ES-I3 (cell line): ENCODE measurements at regions not wholly inside any gene's neighbourhood (a gene's known extent, or its start where the extent isn't known, plus 50 kb on each side); places are given as distances from the start of the nearest gene placed in this dataset.

ENCODE experiments used
- H3K36me3 ChIP-seq: 2 replicates; pipeline ENCODE4 v1.6.1; 2013; ENCODE audit warnings: mild to moderate bottlenecking, low read length, control low read depth, moderate library complexity; ENCODE audit not compliant: insufficient read depth
- H3K4me1 ChIP-seq: 2 replicates; pipeline ENCODE4 v1.6.1; 2013; ENCODE audit warnings: mild to moderate bottlenecking, control low read depth, low read length; ENCODE audit not compliant: insufficient read depth
- H3K9ac ChIP-seq: 2 replicates; pipeline ENCODE4 v1.6.1; 2013; ENCODE audit warnings: low read depth, mild to moderate bottlenecking, low read length, moderate library complexity
- H3K9me3 ChIP-seq: 2 replicates; pipeline ENCODE4 v1.6.1; 2013; ENCODE audit warnings: mild to moderate bottlenecking, low read length, moderate library complexity; ENCODE audit not compliant: control insufficient read depth, insufficient read depth

DNA sequence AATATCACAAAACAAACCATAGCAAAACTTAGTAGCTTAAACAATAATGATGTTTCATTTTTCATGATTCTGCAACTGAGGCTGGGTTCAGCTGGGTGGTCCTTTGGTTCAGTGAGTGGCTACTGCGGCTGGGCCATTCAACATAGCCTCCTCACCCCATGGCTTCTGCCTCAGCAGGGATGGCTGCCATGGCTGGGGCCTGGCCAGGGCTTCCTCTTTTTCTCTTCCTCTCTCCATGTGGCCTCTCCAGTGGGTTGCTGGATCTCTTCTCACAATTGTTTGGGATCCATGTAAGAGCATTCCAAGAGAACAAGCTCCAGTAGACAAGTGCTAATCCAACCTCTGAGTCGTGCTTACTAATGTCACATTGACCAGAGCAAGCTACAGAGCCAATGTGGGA lies 248.6 kb upstream of the PLET1 start:
- no peaks in the 10 kb centered on the region for H3K9me3 ChIP-seq
- H3K4me1 ChIP-seq, result no peaks in the 10 kb centered on the region
- H3K36me3 ChIP-seq, result no peaks in the 10 kb centered on the region
- no peak overlapping the region for H3K9ac ChIP-seq

DNA sequence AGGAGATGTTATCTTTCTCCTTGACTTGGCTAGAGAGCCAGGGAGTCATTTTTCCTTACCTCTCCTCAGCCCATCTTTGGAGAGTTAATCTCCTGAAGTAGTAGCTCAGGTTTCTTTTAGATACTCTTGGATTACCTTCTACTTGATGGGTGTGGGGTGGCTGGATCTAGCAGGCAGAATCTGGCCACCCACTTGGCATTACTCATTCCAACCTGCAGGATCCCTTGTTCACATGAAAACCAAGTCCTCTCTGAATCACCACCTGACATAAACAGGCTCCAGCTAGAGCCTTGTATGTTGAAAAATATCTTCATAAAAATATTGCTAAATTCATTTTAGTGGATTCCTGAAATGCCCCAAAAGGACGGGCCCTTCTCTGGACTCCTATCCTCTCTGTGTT lies 250.6 kb upstream of the PLET1 start:
- H3K9ac ChIP-seq, result no peak overlapping the region
- no peaks in the 10 kb centered on the region for H3K9me3 ChIP-seq
- no peaks in the 10 kb centered on the region for H3K36me3 ChIP-seq
- no peaks in the 10 kb centered on the region for H3K4me1 ChIP-seq

DNA sequence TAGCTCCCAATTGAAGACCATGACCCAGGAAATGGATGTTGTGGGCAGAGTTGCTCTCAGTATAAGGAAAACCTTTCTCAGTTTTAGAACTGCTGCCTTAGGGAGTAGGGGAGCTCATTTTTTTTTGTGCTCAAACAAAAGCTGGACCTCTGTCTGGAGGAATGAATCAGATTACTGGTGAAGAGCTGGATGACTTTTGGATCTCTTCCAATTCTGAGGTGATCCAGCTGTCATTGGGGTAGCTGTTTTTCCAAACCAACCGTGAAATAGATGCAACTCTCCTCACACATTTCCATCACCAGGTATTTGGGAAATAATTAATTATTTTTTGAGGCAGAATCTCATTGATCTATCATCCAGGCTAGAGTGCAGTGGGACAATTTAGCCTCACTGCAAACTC lies 251.3 kb upstream of the PLET1 start:
- H3K4me1 ChIP-seq, result peaks cover 3% of the 10 kb centered on the region; the same call in 1 of the 2 replicates
- H3K36me3 ChIP-seq, result no peaks in the 10 kb centered on the region
- no peaks in the 10 kb centered on the region for H3K9me3 ChIP-seq
- no peak overlapping the region for H3K9ac ChIP-seq

DNA sequence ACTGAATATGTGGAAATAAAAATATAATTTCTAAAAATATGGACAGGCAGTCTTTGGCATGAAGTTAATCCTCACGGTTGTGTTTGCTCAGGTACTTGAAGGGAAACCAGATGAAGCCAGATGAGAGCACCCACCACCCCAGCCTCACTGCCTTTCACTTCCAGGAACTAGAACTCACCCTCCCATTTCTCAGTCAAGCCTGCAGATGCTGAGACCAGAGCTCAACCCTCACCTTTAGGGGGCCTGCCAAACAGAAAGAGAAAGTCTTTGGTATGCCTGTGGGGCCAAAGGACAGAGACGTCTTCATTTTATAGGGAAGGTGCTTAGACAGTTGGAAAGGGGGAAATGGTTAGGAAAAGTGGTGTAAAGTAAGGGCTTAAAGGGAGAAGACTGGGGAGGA lies 252.8 kb upstream of the PLET1 start:
- no peaks in the 10 kb centered on the region for H3K9me3 ChIP-seq
- peaks cover 3% of the 10 kb centered on the region; the same call in 1 of the 2 replicates for H3K4me1 ChIP-seq
- no peaks in the 10 kb centered on the region for H3K36me3 ChIP-seq
- no peak overlapping the region for H3K9ac ChIP-seq

DNA sequence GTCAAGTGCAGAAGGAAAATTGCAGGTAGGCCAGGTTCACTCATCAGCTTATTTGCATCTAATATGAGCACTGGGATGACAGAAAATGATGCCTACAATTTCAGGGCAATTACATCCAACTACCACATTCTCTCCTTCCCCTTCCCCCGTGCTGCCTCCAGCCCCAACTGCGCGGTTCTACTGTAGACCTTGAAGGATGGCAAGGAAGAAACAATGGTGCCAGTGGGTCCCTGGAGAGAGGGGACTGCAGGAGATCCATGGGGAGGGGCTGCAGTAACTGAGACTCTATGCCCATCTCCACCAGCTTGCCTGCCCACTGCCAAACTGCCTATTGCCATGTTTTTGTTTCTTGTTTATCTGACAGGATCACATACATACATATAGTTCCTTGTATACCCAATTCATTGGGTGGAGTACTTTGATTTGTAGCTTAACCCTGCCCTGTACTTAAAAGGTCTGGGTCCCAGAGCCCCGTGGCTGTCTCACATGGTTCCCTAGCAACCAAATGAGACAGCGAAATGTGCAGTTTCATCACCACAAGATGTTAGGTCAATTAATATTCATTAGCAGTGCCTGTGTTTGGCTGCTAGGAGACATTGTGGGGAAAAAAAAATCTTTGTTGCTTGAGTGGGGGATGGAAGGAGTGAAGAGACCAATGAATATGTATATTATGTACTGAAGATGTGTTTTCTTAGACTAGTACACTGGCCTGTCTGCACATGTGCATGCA lies 253.5 kb upstream of the PLET1 start:
- Histone ChIP-seq H3K4me1 (peaks cover 3% of the 10 kb centered on the region; the same call in 1 of the 2 replicates), H3K9ac (no peak overlapping the region), H3K36me3 (no peaks in the 10 kb centered on the region), H3K9me3 (no peaks in the 10 kb centered on the region)

DNA sequence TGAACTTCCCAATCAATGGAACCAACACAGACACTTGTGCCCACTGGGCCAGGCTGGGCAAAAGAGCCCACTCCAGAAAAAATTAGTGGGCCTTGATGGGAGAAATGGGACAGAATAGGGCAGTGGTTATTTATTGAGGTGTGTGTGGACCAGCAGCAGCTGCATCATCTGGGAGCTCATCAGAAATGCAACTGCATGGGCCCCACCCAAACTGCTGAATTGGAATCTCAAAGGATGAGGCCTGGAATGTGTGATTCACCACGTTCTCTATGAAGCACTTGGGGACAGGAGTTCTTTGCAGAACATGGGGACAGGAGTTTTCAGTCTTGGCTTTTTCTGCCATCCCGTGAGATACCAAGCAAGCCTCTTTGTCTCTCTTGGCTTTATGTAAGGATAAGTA lies 255.6 kb upstream of the PLET1 start:
- Histone ChIP-seq H3K9ac (no peak overlapping the region), H3K4me1 (peaks cover 3% of the 10 kb centered on the region; the same call in 1 of the 2 replicates), H3K9me3 (no peaks in the 10 kb centered on the region), H3K36me3 (no peaks in the 10 kb centered on the region)

DNA sequence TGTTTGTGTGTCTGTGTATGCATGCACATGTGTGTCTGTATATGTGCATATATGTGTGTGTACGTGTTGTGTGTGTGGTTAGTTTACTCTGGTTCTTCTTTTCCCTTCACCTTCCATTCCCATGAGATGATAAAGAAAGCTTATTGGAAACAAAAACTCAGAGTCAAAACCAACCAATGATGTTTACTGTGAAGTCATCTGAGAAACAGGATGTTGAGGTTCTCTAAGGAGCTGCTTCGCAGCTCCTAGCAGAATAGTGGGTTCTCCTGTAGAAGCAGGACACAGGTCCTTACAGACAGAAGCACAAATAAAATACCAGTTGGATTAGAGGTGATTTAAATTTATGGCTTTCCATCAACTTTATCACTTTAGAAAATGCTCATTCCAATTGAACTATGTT lies 256.1 kb upstream of the PLET1 start:
- H3K9me3 ChIP-seq, result no peaks in the 10 kb centered on the region

DNA sequence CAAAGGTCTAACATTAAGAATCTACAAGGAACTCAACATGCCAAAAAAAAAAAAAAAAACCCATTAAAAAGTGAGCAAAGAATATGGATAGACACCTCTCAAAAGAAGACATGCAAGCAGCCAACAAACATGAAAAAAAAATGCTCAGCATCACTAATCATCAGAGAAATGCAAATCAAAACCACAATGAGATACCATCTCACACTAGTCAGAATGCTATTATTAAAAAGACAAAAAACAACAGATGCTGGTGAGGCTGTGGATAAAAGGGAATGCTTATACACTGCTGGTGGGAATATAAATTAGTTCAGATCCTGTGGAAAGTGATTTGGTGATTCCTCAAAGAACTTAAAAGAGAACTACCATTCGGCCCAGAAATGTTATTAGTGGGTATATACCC lies 257.7 kb upstream of the PLET1 start:
- Histone ChIP-seq H3K4me1 (peaks cover 3% of the 10 kb centered on the region; the same call in 1 of the 2 replicates), H3K9me3 (no peaks in the 10 kb centered on the region), H3K9ac (no peak overlapping the region), H3K36me3 (no peaks in the 10 kb centered on the region)

More for the DNA sequence above, 256.1 kb upstream of the PLET1 start:
- Histone ChIP-seq H3K9ac (no peak overlapping the region), H3K4me1 (peaks cover 3% of the 10 kb centered on the region; the same call in 1 of the 2 replicates), H3K36me3 (no peaks in the 10 kb centered on the region)

DNA sequence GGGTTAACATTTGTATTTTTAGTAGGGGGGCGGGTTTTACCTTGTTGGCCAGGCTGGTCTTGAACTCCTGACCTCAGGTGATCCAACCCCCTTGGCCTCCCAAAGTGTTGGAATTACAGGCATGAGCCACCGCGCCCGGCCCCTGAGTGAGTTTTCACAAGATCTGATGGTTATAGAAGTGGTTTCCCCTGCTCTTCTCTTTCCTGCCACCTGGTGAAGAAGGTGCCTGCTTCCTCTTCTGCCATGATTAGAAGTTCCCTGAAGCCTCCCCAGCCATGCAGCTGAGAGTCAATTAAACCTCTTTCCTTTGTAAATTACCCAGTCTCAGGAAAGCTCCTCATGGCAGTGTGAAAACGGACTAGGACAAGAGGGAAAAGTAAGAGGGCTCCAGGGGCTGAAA lies 259.1 kb upstream of the PLET1 start:
- Histone ChIP-seq H3K9me3 (no peaks in the 10 kb centered on the region), H3K4me1 (peaks cover 3% of the 10 kb centered on the region; the same call in 1 of the 2 replicates), H3K9ac (no peak overlapping the region), H3K36me3 (no peaks in the 10 kb centered on the region)

DNA sequence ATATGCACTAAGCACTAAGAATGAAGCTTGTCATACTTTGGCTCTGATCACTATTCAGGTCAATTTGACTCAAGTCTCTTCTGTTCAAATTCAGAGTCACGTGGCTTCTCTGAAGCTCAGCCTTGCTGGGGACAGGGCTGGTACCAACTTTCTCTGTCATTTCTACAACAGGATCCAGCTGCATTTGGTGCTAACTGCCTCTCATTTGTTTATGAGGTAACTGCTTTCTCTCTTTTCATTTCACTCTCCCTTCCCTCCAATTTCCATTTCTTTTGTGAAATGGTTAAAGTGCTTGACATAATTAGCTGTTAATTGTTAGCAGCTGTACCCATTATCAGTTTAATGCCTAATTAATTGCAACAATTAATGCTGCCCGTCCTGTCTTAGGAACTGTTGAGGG lies 259.7 kb upstream of the PLET1 start:
- peaks cover 3% of the 10 kb centered on the region; the same call in 1 of the 2 replicates for H3K4me1 ChIP-seq
- no peaks in the 10 kb centered on the region for H3K9me3 ChIP-seq
- H3K36me3 ChIP-seq, result no peaks in the 10 kb centered on the region
- H3K9ac ChIP-seq, result no peak overlapping the region

DNA sequence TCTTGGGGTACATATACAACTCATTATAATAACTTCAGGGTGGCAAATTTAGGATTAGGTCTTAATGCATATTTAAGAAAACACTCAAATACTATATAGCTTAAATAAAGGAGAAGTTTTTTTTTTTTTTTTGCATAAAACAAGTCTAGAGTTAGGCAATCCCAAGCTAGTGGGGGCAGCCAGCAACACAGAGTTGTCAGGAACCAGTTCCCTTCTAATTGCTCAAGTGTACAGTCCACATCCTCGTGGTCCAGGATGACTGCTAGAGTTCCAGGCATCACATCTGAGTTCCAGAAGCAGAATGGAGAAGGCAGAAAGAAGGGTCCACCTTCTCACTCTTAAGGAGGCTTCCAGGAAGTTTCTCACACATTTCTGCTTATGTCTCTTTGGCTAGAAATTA lies 261.9 kb upstream of the PLET1 start:
- Histone ChIP-seq H3K36me3 (no peaks in the 10 kb centered on the region), H3K9me3 (no peaks in the 10 kb centered on the region), H3K9ac (no peak overlapping the region), H3K4me1 (no peaks in the 10 kb centered on the region)

DNA sequence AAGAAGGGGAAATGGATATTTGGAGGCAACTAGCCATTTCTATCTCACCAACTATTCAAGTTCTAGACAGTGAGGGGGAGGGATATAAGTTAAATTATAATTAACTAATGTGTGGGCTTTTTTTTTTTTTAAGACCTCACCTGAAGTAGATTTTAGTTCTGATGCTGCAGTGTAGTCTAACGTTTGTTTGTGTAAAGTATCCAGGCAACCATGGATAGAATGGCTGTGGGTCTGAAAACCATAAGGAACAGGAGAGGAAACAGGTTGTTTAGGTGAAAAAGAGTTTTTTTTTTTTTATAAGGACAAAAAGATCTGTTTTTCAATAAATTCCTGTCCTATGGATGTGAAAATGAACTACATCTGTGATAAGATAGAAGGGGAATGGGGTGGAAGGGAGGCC lies 262.4 kb upstream of the PLET1 start:
- Histone ChIP-seq H3K9ac (no peak overlapping the region), H3K36me3 (no peaks in the 10 kb centered on the region), H3K4me1 (no peaks in the 10 kb centered on the region), H3K9me3 (no peaks in the 10 kb centered on the region)

DNA sequence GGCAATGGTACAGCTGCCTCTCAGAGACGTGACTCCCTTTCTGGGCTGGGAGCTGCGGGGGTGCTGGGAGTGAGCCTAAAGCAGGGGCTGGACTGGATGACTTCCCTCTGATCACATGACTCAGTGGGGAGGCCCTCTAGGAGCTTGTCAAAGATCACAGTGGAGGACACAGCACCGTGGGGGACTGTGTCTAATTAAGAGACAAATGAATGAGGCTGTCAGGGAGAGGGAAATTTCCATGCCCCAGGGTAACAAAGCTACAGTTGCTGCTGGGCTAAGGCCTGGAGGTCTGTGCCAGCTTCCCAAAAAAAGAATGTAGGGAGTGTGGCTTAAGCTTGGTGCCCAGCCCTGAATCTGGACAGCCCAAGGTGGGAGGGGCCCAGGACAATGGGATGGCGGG lies 262.8 kb upstream of the PLET1 start:
- Histone ChIP-seq H3K9me3 (no peaks in the 10 kb centered on the region), H3K9ac (no peak overlapping the region), H3K36me3 (no peaks in the 10 kb centered on the region), H3K4me1 (no peaks in the 10 kb centered on the region)

DNA sequence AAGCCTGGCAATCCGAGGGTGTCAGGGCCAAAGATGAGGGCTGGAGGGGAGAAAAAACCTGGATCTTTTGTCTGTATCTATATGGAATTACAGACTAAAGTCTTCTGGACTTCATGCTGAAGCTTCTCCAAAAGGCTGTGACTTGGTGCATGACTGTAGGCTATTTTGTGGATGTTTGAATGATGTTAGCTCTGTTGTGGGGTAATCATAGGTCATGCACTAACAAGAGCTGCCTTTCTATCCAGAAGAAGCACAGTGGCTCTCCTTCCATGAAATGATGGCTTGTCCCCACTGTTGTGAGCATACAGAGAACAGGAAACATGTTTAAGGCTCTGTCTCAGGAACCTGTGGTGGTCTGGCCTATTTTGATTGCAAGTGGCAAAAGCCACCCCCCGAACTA lies 263.3 kb upstream of the PLET1 start:
- Histone ChIP-seq H3K9me3 (no peaks in the 10 kb centered on the region), H3K36me3 (no peaks in the 10 kb centered on the region), H3K4me1 (no peaks in the 10 kb centered on the region), H3K9ac (no peak overlapping the region)

DNA sequence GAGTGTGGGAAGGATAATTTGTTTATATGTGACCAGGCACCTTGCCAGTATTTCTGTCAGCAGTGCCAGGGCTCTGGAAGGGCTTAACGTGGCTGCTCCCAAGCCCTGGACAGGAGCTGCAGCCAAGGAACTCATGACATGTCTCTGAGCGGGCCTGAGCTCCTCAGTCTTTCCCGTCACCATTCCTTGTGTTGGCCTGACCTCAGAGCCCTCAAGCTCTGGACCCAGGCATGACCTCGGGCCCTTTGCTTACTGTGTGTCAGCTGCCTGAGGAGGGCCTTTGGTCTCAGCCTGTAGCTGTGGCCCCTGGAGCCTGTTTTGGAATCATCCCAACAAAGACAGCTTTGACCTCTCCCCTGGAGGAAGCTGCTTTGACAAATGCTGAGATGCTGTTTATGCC lies 264.1 kb upstream of the PLET1 start:
- no peaks in the 10 kb centered on the region for H3K9me3 ChIP-seq
- no peaks in the 10 kb centered on the region for H3K36me3 ChIP-seq
- no peaks in the 10 kb centered on the region for H3K4me1 ChIP-seq
- no peak overlapping the region for H3K9ac ChIP-seq
